Neural progenitor cell (in vitro differentiated cells): ENCODE measurements at regions not wholly inside any gene's neighbourhood (a gene's known extent, or its start where the extent isn't known, plus 50 kb on each side); places are given as distances from the start of the nearest gene placed in this dataset.

Experiments
- DNase-seq: peaks from one replicate; pipeline ENCODE4 v3.0.0-alpha.2; 2016; ENCODE audit warnings: low spot score
- H2AFZ ChIP-seq: fragments of 200-600 bp; sonication (generic); replicated peaks from 2 replicates; pipeline ENCODE4 v1.6.1; 2016; ENCODE audit warnings: antibody characterized with exemption
- H3F3A ChIP-seq: fragments of 200-600 bp; sonication (generic); 2 replicates; pipeline ENCODE4 v1.6.1; 2016; ENCODE audit warnings: antibody characterized with exemption, low read depth
- H3K27ac ChIP-seq: fragments of 200-600 bp; sonication (generic); 2 replicates; pipeline ENCODE4 v1.5.1; 2016; ENCODE audit warnings: mild to moderate bottlenecking
- H3K27me3 ChIP-seq: fragments of 200-600 bp; sonication (generic); 2 replicates; pipeline ENCODE4 v1.6.1; 2016; ENCODE audit warnings: mild to moderate bottlenecking, moderate library complexity
- H3K36me3 ChIP-seq: fragments of 200-600 bp; sonication (generic); 2 replicates; pipeline ENCODE4 v1.5.1; 2016
- H3K4me1 ChIP-seq: fragments of 200-600 bp; sonication (generic); 2 replicates; pipeline ENCODE4 v1.6.1; 2016; ENCODE audit warnings: mixed run types
- H3K4me2 ChIP-seq: fragments of 200-600 bp; sonication (generic); 2 replicates; pipeline ENCODE4 v1.6.1; 2016
- H3K4me3 ChIP-seq: fragments of 200-600 bp; sonication (generic); 2 replicates; pipeline ENCODE4 v1.5.1; 2016
- H3K79me2 ChIP-seq: fragments of 200-600 bp; sonication (generic); 2 replicates; pipeline ENCODE4 v1.6.1; 2016; ENCODE audit warnings: low read depth
- H3K9ac ChIP-seq: fragments of 200-600 bp; sonication (generic); 2 replicates; pipeline ENCODE4 v1.6.1; 2016
- H3K9me3 ChIP-seq: fragments of 200-600 bp; sonication (generic); 2 replicates; pipeline ENCODE4 v1.5.1; 2016; ENCODE audit warnings: low read depth
- H4K20me1 ChIP-seq: fragments of 200-600 bp; sonication (generic); 2 replicates; pipeline ENCODE4 v1.6.1; 2016; ENCODE audit warnings: low read depth
- H3K27ac Mint-ChIP-seq: 3 replicates; pipeline ENCODE4 v1.8.0; 2021; ENCODE audit warnings: mixed read lengths
- H3K27me3 Mint-ChIP-seq: 2 replicates; pipeline ENCODE4 v1.8.0; 2022; ENCODE audit warnings: low read depth, mild to moderate bottlenecking, inconsistent platforms, moderate library complexity, mixed read lengths; ENCODE audit not compliant: insufficient read depth
- H3K36me3 Mint-ChIP-seq: 3 replicates; pipeline ENCODE4 v1.8.0; 2021; ENCODE audit warnings: mixed read lengths
- H3K4me1 Mint-ChIP-seq: 3 replicates; pipeline ENCODE4 v1.8.0; 2021; ENCODE audit warnings: mixed read lengths
- H3K4me3 Mint-ChIP-seq: 3 replicates; pipeline ENCODE4 v1.8.0; 2021; ENCODE audit warnings: mild to moderate bottlenecking, moderate library complexity, mixed read lengths
- H3K9me3 Mint-ChIP-seq: 3 replicates; pipeline ENCODE4 v1.8.0; 2020; ENCODE audit warnings: mixed read lengths
- EZH2 ChIP-seq: fragments of 200-600 bp; sonication (generic); IDR thresholded peaks from 2 replicates; pipeline ENCODE4 v1.6.1; 2017; ENCODE audit warnings: antibody characterized with exemption, mild to moderate bottlenecking, moderate library complexity
- EZH2phosphoT487 ChIP-seq: fragments of 200-600 bp; sonication (generic); IDR thresholded peaks from 2 replicates; pipeline ENCODE4 v1.6.1; 2017; ENCODE audit warnings: antibody characterized with exemption
- TF ChIP-seq, protein P1 (sequence below): fragments of 200-600 bp; sonication (generic); IDR thresholded peaks from 2 replicates; pipeline ENCODE4 v1.5.1; 2017; ENCODE audit warnings: antibody characterized with exemption, mild to moderate bottlenecking

DNA sequence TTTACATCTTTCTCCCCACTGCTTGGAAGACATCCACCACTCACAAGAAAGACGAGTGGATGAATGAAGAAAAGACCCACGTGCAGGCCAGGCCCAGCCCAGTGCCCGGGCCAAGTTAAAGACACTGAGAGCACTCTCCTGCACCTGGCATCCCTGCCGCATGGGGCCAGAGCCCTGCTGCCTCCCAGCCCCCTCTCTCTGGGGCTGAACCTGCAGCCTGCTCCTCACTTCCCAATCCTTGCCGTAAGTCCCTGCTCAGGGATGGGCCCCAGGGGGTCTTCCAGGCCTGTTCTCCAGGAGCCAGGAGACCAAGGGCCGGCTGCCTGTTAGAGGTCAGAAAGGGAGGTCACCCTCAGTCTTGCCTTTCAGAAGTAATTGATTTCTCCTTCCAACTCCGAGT, 168.5 kb upstream of the ZC3H12A start:
- Histone ChIP-seq H3K27me3 (no peaks in the 10 kb centered on the region), H4K20me1 (no peaks in the 10 kb centered on the region), H3K4me2 (no peak overlapping the region), H3K9me3 (no peaks in the 10 kb centered on the region), H3K9ac (no peak overlapping the region), H3K4me3 (no peak overlapping the region), H3K4me1 (peaks cover 14% of the 10 kb centered on the region), H2AFZ (no peak overlapping the region), H3F3A (no peaks in the 10 kb centered on the region), H3K27ac (no peak overlapping the region), H3K36me3 (no peaks in the 10 kb centered on the region), H3K79me2 (no peaks in the 10 kb centered on the region)
- no peaks in the 10 kb centered on the region for H3K36me3 Mint-ChIP-seq
- no peak overlapping the region for H3K4me3 Mint-ChIP-seq
- peak overlapping the region; percentile 21 for H3K27ac Mint-ChIP-seq
- H3K27me3 Mint-ChIP-seq = peaks cover 9% of the 10 kb centered on the region
- no peaks in the 10 kb centered on the region for H3K9me3 Mint-ChIP-seq
- H3K4me1 Mint-ChIP-seq = peaks cover 24% of the 10 kb centered on the region
- no peak for TF ChIP-seq EZH2phosphoT487
- TF ChIP-seq, protein P1, sequence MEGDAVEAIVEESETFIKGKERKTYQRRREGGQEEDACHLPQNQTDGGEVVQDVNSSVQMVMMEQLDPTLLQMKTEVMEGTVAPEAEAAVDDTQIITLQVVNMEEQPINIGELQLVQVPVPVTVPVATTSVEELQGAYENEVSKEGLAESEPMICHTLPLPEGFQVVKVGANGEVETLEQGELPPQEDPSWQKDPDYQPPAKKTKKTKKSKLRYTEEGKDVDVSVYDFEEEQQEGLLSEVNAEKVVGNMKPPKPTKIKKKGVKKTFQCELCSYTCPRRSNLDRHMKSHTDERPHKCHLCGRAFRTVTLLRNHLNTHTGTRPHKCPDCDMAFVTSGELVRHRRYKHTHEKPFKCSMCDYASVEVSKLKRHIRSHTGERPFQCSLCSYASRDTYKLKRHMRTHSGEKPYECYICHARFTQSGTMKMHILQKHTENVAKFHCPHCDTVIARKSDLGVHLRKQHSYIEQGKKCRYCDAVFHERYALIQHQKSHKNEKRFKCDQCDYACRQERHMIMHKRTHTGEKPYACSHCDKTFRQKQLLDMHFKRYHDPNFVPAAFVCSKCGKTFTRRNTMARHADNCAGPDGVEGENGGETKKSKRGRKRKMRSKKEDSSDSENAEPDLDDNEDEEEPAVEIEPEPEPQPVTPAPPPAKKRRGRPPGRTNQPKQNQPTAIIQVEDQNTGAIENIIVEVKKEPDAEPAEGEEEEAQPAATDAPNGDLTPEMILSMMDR = no peak
- TF ChIP-seq EZH2 = no peak
- DNase-seq = no peak

DNA sequence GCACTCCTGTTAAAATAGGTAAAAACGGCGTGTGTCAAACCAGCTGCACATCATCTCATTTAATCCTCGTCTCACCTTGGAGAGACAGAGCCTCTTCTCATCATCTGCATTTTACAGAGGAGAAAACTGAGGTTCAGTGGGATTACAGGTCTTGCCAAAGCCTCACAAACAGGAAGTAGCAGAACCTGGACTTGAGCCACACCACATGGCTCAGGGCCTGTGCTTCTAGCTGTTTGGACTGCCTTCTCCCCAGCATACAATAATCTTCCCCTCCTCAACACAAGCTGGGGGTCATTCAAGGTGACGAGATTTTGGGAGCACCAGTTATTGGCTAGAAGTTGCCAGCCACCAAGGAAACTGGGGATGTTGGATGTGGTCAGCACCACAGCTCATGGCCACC, 167.9 kb upstream of the ZC3H12A start:
- H3K4me3 Mint-ChIP-seq = no peak overlapping the region

DNA sequence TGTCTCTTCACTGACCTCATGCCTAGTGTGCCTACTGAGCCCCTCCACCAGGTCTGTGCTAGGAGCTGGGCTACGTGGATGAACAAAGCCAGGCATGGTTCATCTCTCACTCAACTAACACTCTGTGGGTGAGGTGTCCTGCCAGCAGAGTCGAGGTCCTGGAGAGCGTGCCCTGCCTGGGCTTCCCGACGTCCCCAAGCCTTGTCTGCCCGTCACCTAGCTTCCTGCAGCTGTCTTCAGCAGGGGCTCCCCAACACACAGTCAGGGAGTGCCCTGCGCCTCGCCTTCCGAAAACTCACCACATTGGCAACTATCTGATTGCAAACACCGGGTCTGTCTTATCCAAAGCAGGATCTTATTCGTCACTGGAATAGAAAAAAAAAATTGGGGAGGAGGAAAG, 167.5 kb upstream of the ZC3H12A start:
- no peaks in the 10 kb centered on the region for H4K20me1 ChIP-seq
- Mint-ChIP-seq H3K36me3 (no peaks in the 10 kb centered on the region), H3K4me3 (no peak overlapping the region), H3K27me3 (peaks cover 9% of the 10 kb centered on the region), H3K4me1 (peaks cover 24% of the 10 kb centered on the region), H3K9me3 (no peaks in the 10 kb centered on the region), H3K27ac (no peak overlapping the region)
- no peak for DNase-seq
- H3K4me2 ChIP-seq = no peak overlapping the region
- H3K27ac ChIP-seq = no peak overlapping the region
- TF ChIP-seq EZH2 = no peak
- TF ChIP-seq EZH2phosphoT487 = no peak
- TF ChIP-seq, protein P1 = no peak
- H3K79me2 ChIP-seq = no peaks in the 10 kb centered on the region
- H3F3A ChIP-seq = no peaks in the 10 kb centered on the region
- no peaks in the 10 kb centered on the region for H3K27me3 ChIP-seq
- H3K9me3 ChIP-seq = no peaks in the 10 kb centered on the region
- H3K36me3 ChIP-seq = no peaks in the 10 kb centered on the region
- no peak overlapping the region for H2AFZ ChIP-seq
- H3K4me3 ChIP-seq = no peak overlapping the region
- peaks cover 14% of the 10 kb centered on the region for H3K4me1 ChIP-seq
- H3K9ac ChIP-seq = no peak overlapping the region

More for the DNA sequence above, 167.9 kb upstream of the ZC3H12A start:
- no peak overlapping the region for H3K9ac ChIP-seq
- no peaks in the 10 kb centered on the region for H3K79me2 ChIP-seq
- TF ChIP-seq EZH2phosphoT487 (no peak), EZH2 (no peak)
- TF ChIP-seq, protein P1 = no peak
- Mint-ChIP-seq H3K27me3 (peaks cover 9% of the 10 kb centered on the region), H3K36me3 (no peaks in the 10 kb centered on the region), H3K9me3 (no peaks in the 10 kb centered on the region), H3K4me1 (peaks cover 24% of the 10 kb centered on the region), H3K27ac (no peak overlapping the region)
- no peak overlapping the region for H3K4me2 ChIP-seq
- H3K4me3 ChIP-seq = no peak overlapping the region
- H4K20me1 ChIP-seq = no peaks in the 10 kb centered on the region
- no peaks in the 10 kb centered on the region for H3K27me3 ChIP-seq
- no peak overlapping the region for H3K27ac ChIP-seq
- no peak overlapping the region for H2AFZ ChIP-seq
- no peaks in the 10 kb centered on the region for H3F3A ChIP-seq
- H3K36me3 ChIP-seq = no peaks in the 10 kb centered on the region
- peaks cover 14% of the 10 kb centered on the region for H3K4me1 ChIP-seq
- H3K9me3 ChIP-seq = no peaks in the 10 kb centered on the region
- DNase-seq = no peak
